Common myeloid progenitor, CD34-positive (primary cell): ENCODE measurements at regions not wholly inside any gene's neighbourhood (a gene's known extent, or its start where the extent isn't known, plus 50 kb on each side); places are given as distances from the start of the nearest gene placed in this dataset.

Source experiments
- CTCF ChIA-PET: fragments of 350-600 bp; sonication (Branson Sonifier 250); formaldehyde crosslinking; loops from one replicate; lab custom pipeline; 2021; ENCODE audit warnings: antibody characterized with exemption; lab: Charles Lee
- POLR2A ChIA-PET: fragments of 350-600 bp; sonication (Branson Sonifier 250); formaldehyde crosslinking; loops from one replicate; lab custom pipeline; 2021; ENCODE audit warnings: antibody characterized with exemption; lab: Charles Lee
- DNase-seq, 3 donors: peaks; one replicate each; pipeline versions ENCODE4 v3.0.0 to v3.0.0-alpha.2; 2013
- H3K27ac ChIP-seq, 2 experiments: 1 replicate in 1 of 2; 2 replicates in 1 of 2; pipeline ENCODE4 v1.7.0; 2013; ENCODE audit warnings: inconsistent platforms in 2 of 2, low read length in 2 of 2, mild to moderate bottlenecking in 2 of 2, low read depth in 1 of 2, moderate library complexity in 1 of 2; ENCODE audit not compliant: severe bottlenecking in 2 of 2, insufficient read depth in 1 of 2, poor library complexity in 1 of 2
- H3K27me3 ChIP-seq, 5 experiments: replicated peaks in 2 of 5; 1 replicate in 3 of 5; 2 replicates in 2 of 5; pipeline versions ENCODE4 v1.6.1 to v1.7.0; 2013; ENCODE audit warnings: low read length in 4 of 5, mild to moderate bottlenecking in 2 of 5, moderate library complexity in 2 of 5, inconsistent platforms in 1 of 5; ENCODE audit not compliant: insufficient read depth in 5 of 5, control insufficient read depth in 4 of 5
- H3K36me3 ChIP-seq, 4 experiments: 1 replicate in 2 of 4; 2 replicates in 2 of 4; pipeline versions ENCODE4 v1.6.1 to v1.7.0; 2013; ENCODE audit warnings: low read length in 3 of 4, control low read depth in 1 of 4, mild to moderate bottlenecking in 1 of 4; ENCODE audit not compliant: control insufficient read depth in 4 of 4, insufficient read depth in 4 of 4
- H3K4me1 ChIP-seq, 4 experiments: 1 replicate in 3 of 4; 2 replicates in 1 of 4; pipeline versions ENCODE4 v1.6.1 to v1.7.1; 2013; ENCODE audit warnings: low read length in 3 of 4, mild to moderate bottlenecking in 3 of 4, control low read depth in 1 of 4, inconsistent platforms in 1 of 4, moderate library complexity in 1 of 4; ENCODE audit not compliant: control insufficient read depth in 4 of 4, insufficient read depth in 4 of 4; ENCODE audit errors: control extremely low read depth in 1 of 4
- H3K4me3 ChIP-seq, 7 experiments: 1 replicate in 4 of 7; 2 replicates in 3 of 7; pipeline versions ENCODE4 v1.5.1 to v1.7.0; 2013; ENCODE audit warnings: mild to moderate bottlenecking in 7 of 7, low read length in 6 of 7, moderate library complexity in 6 of 7, inconsistent platforms in 2 of 7, low read depth in 2 of 7, control low read depth in 1 of 7; ENCODE audit not compliant: insufficient read depth in 4 of 7, control insufficient read depth in 1 of 7; ENCODE audit errors: extremely low read depth in 1 of 7
- H3K9me3 ChIP-seq, 5 experiments: 1 replicate in 4 of 5; 2 replicates in 1 of 5; pipeline versions ENCODE4 v1.6.1 to v1.7.1; 2013; ENCODE audit warnings: low read length in 4 of 5, mild to moderate bottlenecking in 2 of 5, inconsistent platforms in 1 of 5, low read depth in 1 of 5, moderate library complexity in 1 of 5; ENCODE audit not compliant: control insufficient read depth in 4 of 5, insufficient read depth in 2 of 5; ENCODE audit errors: control extremely low read depth in 1 of 5
- whole genome bisulfite sequencing: methylation state at CpG from one replicate; pipeline ENCODE4 v1.1.5; 2013; ENCODE audit not compliant: insufficient coverage; 5-methylcytosine and 5-hydroxymethylcytosine counted together

- 91% methylated on average over 16 of the region's 17 CpGs for WGBS
- peaks cover 0 to 11% (median 0%) of the 10 kb centered on the region in 5 experiments for H3K9me3 ChIP-seq
- H3K27ac ChIP-seq: no peak overlapping the region
- H3K27me3 ChIP-seq: peaks cover 0 to 5% (median 0%) of the 10 kb centered on the region in 5 experiments
- no peak overlapping the region for H3K4me3 ChIP-seq
- CTCF ChIA-PET: interaction anchor here (0.7 to 1.2 kb wide), 2 partner anchors 17 to 61 kb away, joined by 3 to 4 read pairs; no protein-coding TSS in a partner anchor
- H3K4me1 ChIP-seq: no peaks in the 10 kb centered on the region
- no peak for DNase-seq
- no peaks in the 10 kb centered on the region for H3K36me3 ChIP-seq
- POLR2A ChIA-PET: no interaction called here
Measured at GRCh38 chr2:238726670-238727584, 121.0 kb upstream of the TWIST2 start.

- Histone ChIP-seq H3K27me3 (peaks cover 0 to 5% (median 0%) of the 10 kb centered on the region in 5 experiments), H3K36me3 (no peaks in the 10 kb centered on the region), H3K27ac (no peak overlapping the region), H3K4me1 (no peaks in the 10 kb centered on the region), H3K4me3 (no peak overlapping the region), H3K9me3 (peaks cover 0 to 11% (median 0%) of the 10 kb centered on the region in 5 experiments)
- ChIA-PET CTCF (interaction anchor here (0.7 kb wide), 1 partner anchor 17 kb away, joined by 3 read pairs; no protein-coding TSS in a partner anchor), POLR2A (no interaction called here)
- no peak for DNase-seq
- 96% methylated on average over 4 of the region's 11 CpGs for WGBS
Measured at GRCh38 chr2:238727585-238728329, 120.1 kb upstream of the TWIST2 start.

GRCh38 chr2:238728330-238729260 is 119.3 kb upstream of the TWIST2 start:
- H3K27me3 ChIP-seq: peaks cover 0 to 5% (median 0%) of the 10 kb centered on the region in 5 experiments
- peaks cover 0 to 11% (median 0%) of the 10 kb centered on the region in 5 experiments for H3K9me3 ChIP-seq
- ChIA-PET CTCF (interaction anchor here (0.8 kb wide), 1 partner anchor 56 kb away, joined by 3 read pairs; no protein-coding TSS in a partner anchor), POLR2A (no interaction called here)
- H3K27ac ChIP-seq: no peak overlapping the region
- no peaks in the 10 kb centered on the region for H3K4me1 ChIP-seq
- DNase-seq: no peak
- WGBS: 79% methylated on average over 13 of the region's 13 CpGs
- H3K36me3 ChIP-seq: no peaks in the 10 kb centered on the region
- no peak overlapping the region for H3K4me3 ChIP-seq

GRCh38 chr2:238729261-238729935 is 118.5 kb upstream of the TWIST2 start:
- POLR2A ChIA-PET: no interaction called here
- Histone ChIP-seq H3K4me3 (no peak overlapping the region), H3K4me1 (no peaks in the 10 kb centered on the region), H3K27ac (no peak overlapping the region), H3K36me3 (no peaks in the 10 kb centered on the region), H3K9me3 (peaks cover 0 to 11% (median 0%) of the 10 kb centered on the region in 5 experiments), H3K27me3 (peaks cover 0 to 5% (median 0%) of the 10 kb centered on the region in 5 experiments)
- CTCF ChIA-PET: interaction anchor here (1.4 kb wide), 1 partner anchor 55 kb away, joined by 7 read pairs; no protein-coding TSS in a partner anchor
- WGBS: 96% methylated on average over 11 of the region's 11 CpGs
- no peak for DNase-seq

GRCh38 chr2:238730001-238730669 is 117.8 kb upstream of the TWIST2 start:
- Histone ChIP-seq H3K27ac (no peak overlapping the region), H3K27me3 (peaks cover 0 to 3% (median 0%) of the 10 kb centered on the region in 5 experiments), H3K9me3 (peaks cover 0 to 11% (median 0%) of the 10 kb centered on the region in 5 experiments), H3K36me3 (no peaks in the 10 kb centered on the region), H3K4me3 (no peak overlapping the region), H3K4me1 (no peaks in the 10 kb centered on the region)
- CTCF ChIA-PET: interaction anchor here (1.4 kb wide), 1 partner anchor 55 kb away, joined by 7 read pairs; no protein-coding TSS in a partner anchor
- 95% methylated on average over 14 of the region's 17 CpGs for WGBS
- no peak for DNase-seq
- POLR2A ChIA-PET: no interaction called here
